Islet of Langerhans (tissue), 1 donor: ENCODE measurements at regions not wholly inside any gene's neighbourhood (a gene's known extent, or its start where the extent isn't known, plus 50 kb on each side); places are given as distances from the start of the nearest gene placed in this dataset.
"Not testable (repeated sequence)": the region's sequence is repeated elsewhere in the genome, so short reads cannot be mapped to it uniquely, and the experiment has no call there.

Source experiments
- FAIRE-seq: peaks from one replicate; lab custom pipeline; 2011; peaks lifted over from hg19 to GRCh38; lab: Jason Lieb, UNC

DNA sequence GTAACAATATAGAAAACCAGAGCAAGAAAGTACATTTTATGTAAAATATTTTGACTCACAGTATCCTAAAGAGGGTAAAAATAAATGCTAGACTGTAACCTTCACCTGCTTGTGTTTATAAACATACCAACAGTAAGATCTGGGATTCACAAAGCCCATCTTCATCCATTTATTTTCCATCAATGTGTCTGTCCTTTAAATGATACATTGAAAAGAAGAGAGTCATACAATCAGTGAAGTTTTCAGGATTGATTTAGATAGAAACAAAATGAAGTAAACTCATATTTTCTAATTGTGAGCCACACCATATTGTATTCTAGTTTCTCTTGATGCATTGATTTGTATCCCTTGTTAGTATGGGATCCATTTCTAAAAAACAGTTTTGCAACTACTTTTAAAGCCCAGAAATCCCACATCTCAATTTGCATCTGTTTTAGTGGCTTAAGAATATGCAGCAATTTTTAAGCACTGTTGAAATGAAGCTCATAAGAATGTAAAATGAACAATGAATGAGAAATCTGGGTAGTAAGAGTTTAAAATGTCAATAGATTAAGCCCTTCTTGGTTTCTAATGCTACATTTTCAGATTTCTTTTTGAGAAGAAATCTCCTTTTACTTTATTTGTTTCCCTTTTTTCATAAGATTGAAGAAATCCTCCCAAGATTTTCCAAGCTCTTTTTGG is 548.1 kb upstream of the ADGRL2 start:
- no peak for FAIRE-seq

- not testable (repeated sequence) for FAIRE-seq
These were observed 549.9 kb upstream of the ADGRL2 start for GRCh38 chr1:81250825-81251224.

DNA sequence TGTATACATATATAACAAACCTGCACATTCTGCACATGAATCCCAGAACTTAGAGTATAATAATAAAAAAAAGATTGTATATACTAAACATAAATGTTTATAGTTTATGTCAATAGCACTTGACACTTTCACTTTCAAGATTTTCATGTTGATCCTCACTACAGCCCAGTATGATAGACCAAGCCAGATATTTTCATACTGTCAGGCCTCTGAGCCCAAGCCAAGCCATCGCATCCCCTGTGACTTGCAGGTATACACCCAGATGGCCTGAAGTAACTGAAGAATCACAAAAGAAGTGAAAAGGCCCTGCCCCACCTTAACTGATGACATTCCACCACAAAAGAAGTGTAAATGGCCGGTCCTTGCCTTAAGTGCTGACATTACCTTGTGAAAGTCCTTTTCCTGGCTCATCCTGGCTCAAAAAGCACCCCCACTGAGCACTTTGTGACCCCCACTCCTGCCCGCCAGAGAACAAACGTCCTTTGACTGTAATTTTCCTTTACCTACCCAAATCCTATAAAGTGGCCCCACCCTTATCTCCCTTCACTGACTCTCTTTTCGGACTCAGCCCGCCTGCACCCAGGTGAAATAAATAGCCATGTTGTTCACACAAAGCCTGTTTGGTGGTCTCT is 555.5 kb upstream of the ADGRL2 start:
- FAIRE-seq, result not testable (repeated sequence)

DNA sequence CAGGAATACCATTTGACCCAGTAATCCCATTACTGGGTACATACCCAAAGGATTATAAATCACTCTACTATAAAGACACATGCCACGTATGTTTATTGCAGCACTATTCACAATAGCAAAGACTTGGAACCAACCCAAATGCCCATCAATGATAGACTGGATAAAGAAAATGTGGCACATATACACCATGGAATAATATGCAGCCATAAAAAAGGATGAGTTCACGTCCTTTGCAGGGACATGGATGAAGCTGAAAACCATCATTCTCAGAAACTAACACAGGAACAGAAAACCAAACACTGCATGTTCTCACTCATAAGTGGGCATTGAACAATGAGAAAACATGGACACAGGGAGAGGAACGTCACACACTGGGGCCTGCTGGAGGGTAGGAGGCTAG is 556.1 kb upstream of the ADGRL2 start:
- FAIRE-seq, result not testable (repeated sequence)

GRCh38 chr1:81242103-81242502 is 558.6 kb upstream of the ADGRL2 start:
- FAIRE-seq, result no peak

DNA sequence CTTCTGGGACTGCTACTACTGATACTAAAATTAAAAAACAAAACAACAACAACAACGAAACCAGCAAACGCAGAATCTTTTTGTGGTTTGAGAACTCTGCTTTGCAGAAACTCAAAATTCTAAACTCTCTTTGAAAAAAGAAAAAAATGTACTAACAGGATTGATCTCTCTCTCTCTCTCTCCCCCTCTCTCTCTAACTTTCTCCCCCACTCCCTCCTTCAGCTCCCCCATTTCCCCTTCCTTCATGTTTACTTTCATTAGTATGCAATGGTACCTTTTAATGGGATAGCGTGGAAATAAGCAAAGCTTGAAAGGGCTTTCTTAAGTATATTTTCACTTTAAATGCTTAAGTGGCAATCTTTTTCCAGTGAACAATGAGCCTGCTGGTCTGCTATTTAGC is 562.6 kb upstream of the ADGRL2 start:
- no peak for FAIRE-seq

DNA sequence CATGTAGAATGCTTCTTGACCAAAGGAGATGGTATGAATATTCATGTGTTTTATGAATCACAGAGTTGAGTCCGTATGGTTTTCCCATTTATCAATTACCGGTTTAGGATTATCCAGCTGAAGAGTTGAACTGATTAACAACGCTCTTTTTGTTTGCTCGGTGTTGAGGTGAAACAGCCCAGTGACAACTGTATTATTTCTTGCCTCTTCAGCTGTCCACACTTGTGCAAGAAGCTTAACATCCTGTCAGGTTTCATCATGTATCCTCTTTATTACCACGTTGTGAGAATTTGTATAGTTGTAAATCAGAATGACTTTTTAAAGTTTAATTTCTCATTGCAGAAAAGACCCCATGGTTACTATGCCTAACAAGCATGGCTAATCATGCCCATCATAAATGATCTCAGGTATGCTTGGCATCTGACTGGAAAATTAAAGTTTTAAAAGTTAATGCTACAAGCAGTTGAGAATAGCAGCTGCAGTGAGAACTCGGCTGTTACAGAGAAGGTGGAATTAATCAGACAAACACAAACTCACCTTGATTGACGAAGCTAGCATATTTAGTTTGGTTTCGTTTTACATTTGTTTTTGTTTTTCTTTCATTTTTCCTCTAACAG is 563.2 kb upstream of the ADGRL2 start:
- no peak for FAIRE-seq

DNA sequence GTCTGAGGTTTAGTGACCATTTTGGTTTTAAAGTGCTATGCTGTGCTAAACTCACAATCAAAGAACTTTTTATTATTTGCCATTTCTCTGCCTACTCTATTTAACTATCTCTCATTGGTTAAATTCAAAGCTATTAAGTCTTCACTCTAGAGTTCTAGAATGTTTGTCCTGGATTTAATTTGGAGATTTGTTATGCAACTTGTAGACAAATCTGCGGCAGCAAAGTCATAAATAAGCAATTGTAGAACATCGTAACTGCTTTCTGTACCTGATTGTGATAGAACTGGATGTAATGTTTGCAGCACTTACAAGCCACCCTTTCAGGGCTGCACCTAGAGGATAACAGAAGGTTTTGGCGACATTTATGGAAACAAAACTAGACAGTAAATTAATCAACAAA is 566.5 kb upstream of the ADGRL2 start:
- FAIRE-seq, result no peak

DNA sequence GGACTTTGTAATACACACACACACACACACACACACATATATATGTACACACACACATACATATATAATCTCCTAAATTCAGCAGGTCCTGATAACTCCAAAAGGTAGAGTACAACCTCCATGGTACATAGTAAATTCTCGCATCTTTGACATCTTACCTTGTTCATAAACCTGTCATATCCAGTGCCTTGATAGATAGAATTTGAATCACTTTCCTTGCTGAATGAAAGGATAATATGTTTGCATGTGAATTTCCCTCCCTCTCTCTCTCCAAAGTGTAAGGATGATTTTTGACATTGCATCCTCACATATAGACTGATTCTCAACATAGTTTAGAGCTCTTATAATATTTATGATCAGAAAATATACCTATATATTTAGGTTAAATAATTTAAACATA is 567.1 kb upstream of the ADGRL2 start:
- FAIRE-seq, result no peak

GRCh38 chr1:81232420-81232819 is 568.3 kb upstream of the ADGRL2 start:
- no peak for FAIRE-seq

GRCh38 chr1:81231729-81232038 is 569.0 kb upstream of the ADGRL2 start:
- FAIRE-seq, result no peak

- no peak for FAIRE-seq
These were observed 569.6 kb upstream of the ADGRL2 start for GRCh38 chr1:81230983-81231728.

- no peak for FAIRE-seq
These were observed 571.8 kb upstream of the ADGRL2 start for GRCh38 chr1:81228926-81229325.

DNA sequence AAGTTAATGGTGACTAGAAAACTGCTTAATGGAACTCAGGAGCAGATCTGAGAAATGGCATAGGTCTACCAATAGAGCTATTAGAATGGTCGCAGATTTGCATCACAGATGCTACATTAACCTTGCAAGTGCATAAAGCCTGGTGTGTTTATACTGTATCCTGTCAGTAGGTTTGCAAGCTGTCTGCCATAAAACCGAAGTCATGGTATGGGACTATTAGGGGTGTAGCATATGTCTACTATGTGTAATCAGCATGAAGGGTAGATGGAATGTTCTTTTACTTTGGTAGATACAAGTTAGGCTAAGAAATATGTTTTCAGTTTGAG is 574.2 kb upstream of the ADGRL2 start:
- FAIRE-seq, result no peak

- FAIRE-seq, result no peak
These were observed 574.7 kb upstream of the ADGRL2 start for GRCh38 chr1:81225789-81226602.

GRCh38 chr1:81224222-81224621 is 576.5 kb upstream of the ADGRL2 start:
- no peak for FAIRE-seq

DNA sequence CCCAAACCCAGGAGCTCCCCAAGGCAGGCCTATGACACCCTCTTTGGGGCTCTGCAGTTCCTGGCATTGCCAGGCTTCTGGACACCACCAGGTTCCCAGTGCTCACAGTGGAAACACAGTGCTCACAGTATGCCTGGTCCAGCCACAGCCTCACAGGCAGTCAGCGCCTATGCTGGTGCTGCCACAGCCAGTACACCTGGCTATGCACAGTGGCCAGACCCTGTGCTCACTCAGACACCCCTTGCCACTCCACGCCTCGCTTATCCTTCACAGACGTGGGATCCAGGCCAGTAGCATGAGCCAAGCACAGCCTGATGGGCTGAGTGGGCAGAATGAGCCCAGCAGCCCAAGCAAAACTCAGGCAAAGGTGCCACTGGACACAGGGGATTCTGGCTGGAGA is 579.2 kb upstream of the ADGRL2 start:
- no peak for FAIRE-seq

GRCh38 chr1:81220614-81221071 is 580.1 kb upstream of the ADGRL2 start:
- FAIRE-seq, result no peak

GRCh38 chr1:81217058-81217457 is 583.7 kb upstream of the ADGRL2 start:
- FAIRE-seq, result no peak

DNA sequence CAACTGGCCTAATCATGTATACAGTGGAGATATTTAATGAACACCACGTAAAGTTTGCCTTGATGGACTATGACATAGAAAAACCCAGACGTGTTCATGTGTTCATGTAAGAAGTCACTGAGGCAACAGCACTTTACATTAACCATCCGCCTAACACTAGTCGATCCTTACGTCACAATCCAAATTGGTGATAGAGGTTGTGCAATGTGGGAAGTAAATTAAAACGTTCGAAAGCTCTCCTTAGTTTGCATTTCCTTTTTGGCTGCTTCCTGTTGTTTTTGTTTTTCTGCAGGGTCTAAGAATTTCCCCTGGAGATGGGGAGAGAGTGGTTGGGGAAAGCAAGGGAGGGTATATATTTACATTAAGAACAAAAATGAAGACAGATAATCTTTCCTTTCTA is 587.5 kb upstream of the ADGRL2 start:
- no peak for FAIRE-seq

DNA sequence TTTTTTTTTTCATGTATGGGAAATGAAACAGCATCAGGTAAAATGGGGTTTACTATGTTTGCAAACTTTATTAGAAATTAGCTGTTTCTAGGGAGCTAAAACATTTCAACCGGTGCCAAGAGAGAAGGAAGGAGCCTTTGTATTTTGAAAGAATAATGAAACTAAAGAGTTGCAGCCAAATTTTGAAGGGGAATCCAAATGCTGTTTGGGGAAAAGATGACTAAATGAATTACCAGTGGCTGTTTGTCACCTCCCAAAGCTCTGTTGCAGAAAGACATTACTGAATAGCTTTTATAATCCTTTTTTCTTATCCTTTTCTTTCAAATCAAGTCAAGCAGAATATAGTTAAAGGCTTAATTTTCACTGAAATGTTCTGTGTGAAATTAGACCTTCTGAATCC is 591.3 kb upstream of the ADGRL2 start:
- no peak for FAIRE-seq

DNA sequence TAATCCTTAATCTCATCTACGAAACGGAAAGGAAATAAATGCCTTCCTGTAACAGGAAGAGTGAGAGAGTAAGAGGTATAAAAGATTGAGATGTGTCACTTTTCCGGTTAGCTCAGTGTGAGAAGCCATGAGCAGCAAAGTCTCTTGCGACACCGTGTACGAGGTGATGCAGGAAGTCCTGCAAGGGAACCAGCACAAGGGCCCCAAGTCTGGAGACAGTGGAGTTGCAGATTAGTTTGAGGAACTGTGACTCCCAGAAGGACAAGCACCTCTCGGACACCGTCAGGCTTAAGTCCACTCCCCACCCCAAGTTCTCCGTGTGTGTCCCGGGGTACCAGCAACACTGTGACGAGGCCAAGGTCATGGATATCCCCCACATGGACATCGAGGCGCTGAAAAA is 592.3 kb upstream of the ADGRL2 start:
- no peak for FAIRE-seq

DNA sequence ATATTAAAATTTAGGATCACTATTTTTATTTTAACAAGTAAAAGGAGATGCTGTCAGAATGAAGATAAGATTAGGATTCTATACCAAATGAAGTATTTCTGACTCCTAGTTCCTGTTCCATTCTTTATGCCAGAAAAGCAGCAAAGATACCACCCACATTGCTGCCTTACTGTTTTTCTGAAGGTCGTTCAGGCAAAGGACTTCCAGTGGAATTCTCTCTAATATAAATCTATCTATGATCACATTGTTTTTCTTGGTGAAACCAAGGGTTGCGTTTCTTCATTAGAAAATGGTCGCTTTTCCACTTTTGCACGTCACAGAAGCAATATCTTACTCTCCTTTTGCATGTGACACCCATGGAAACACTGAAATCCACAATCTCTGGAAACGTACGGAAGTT is 594.8 kb upstream of the ADGRL2 start:
- no peak for FAIRE-seq
